ENCODE measurements at regions not wholly inside any gene's neighbourhood (a gene's known extent, or its start where the extent isn't known, plus 50 kb on each side); places are given as distances from the start of the nearest gene placed in this dataset.

GRCh38 chr5:175113947-175114346, 330.0 kb downstream of the DRD1 start:
- Mint-ChIP-seq H3K27me3 (ENCODE audit: insufficient read depth, unreplicated experiment) (peaks cover 12% of the 10 kb centered on the region), H3K9me3 (ENCODE audit: unreplicated experiment) (peaks cover 5% of the 10 kb centered on the region), H3K36me3 (ENCODE audit: insufficient read depth, unreplicated experiment) (no peaks in the 10 kb centered on the region), H3K4me3 (ENCODE audit: unreplicated experiment) (no peak overlapping the region), H3K4me1 (ENCODE audit: low read depth, unreplicated experiment) (no peaks in the 10 kb centered on the region), H3K27ac (ENCODE audit: unreplicated experiment) (no peak overlapping the region)
- H3K4me1 ChIP-seq: no peaks in the 10 kb centered on the region
- H3K36me3 ChIP-seq (ENCODE audit: control insufficient read depth, insufficient read depth, low read length): no peaks in the 10 kb centered on the region
- ChIA-PET POLR2A (no interaction called here), CTCF (no interaction called here)
- no TSS peak for BruUV-seq (replicated peaks)
- H3K27me3 ChIP-seq (replicated peaks; ENCODE audit: control insufficient read depth, insufficient read depth, low read length): no peaks in the 10 kb centered on the region; the same call in 1 of the 2 replicates
- H3K4me3 ChIP-seq (ENCODE audit: low read depth, low read length): no peak overlapping the region
- no peak for DNase-seq
- no peak for TF ChIP-seq CTCF (IDR thresholded peaks at IDR 0.05; ENCODE audit: insufficient read depth in 1 of 2, low read depth in 1 of 2, low read length in 1 of 2, severe bottlenecking in 1 of 2, unreplicated experiment in 1 of 2)
- no peaks in the 10 kb centered on the region; the same call in none of the 2 replicates for H3K9me3 ChIP-seq
- intact Hi-C loops (cut with micrococcal nuclease; ENCODE audit: unreplicated experiment): no loop called here

- Histone ChIP-seq H3K27me3 (replicated peaks; ENCODE audit: control insufficient read depth, insufficient read depth, low read length) (no peaks in the 10 kb centered on the region), H3K4me3 (ENCODE audit: low read depth, low read length) (no peak overlapping the region), H3K9me3 (no peaks in the 10 kb centered on the region; the same call in none of the 2 replicates), H3K36me3 (ENCODE audit: control insufficient read depth, insufficient read depth, low read length) (no peaks in the 10 kb centered on the region), H3K4me1 (no peaks in the 10 kb centered on the region)
- no TSS peak for BruUV-seq (replicated peaks)
- Mint-ChIP-seq H3K36me3 (ENCODE audit: insufficient read depth, unreplicated experiment) (no peaks in the 10 kb centered on the region), H3K4me3 (ENCODE audit: unreplicated experiment) (no peak overlapping the region), H3K4me1 (ENCODE audit: low read depth, unreplicated experiment) (no peaks in the 10 kb centered on the region), H3K27me3 (ENCODE audit: insufficient read depth, unreplicated experiment) (peaks cover 4% of the 10 kb centered on the region), H3K9me3 (ENCODE audit: unreplicated experiment) (peaks cover 18% of the 10 kb centered on the region), H3K27ac (ENCODE audit: unreplicated experiment) (no peak overlapping the region)
- ChIA-PET CTCF (no interaction called here), POLR2A (no interaction called here)
- DNase-seq: no peak
- no peak for TF ChIP-seq CTCF (IDR thresholded peaks at IDR 0.05; ENCODE audit: insufficient read depth in 1 of 2, low read depth in 1 of 2, low read length in 1 of 2, severe bottlenecking in 1 of 2, unreplicated experiment in 1 of 2)
- intact Hi-C loops (cut with micrococcal nuclease; ENCODE audit: unreplicated experiment): no loop called here
Measured at GRCh38 chr5:175109058-175109755, 334.8 kb downstream of the DRD1 start.

- no peak for DNase-seq
- no peaks in the 10 kb centered on the region for H3K36me3 Mint-ChIP-seq (ENCODE audit: insufficient read depth, unreplicated experiment)
- BruUV-seq (replicated peaks): no TSS peak
- Histone ChIP-seq H3K4me1 (no peaks in the 10 kb centered on the region), H3K36me3 (ENCODE audit: control insufficient read depth, insufficient read depth, low read length) (no peaks in the 10 kb centered on the region), H3K27me3 (replicated peaks; ENCODE audit: control insufficient read depth, insufficient read depth, low read length) (no peaks in the 10 kb centered on the region), H3K9me3 (no peaks in the 10 kb centered on the region; the same call in none of the 2 replicates), H3K4me3 (ENCODE audit: low read depth, low read length) (no peak overlapping the region)
- no peak overlapping the region for H3K27ac Mint-ChIP-seq (ENCODE audit: unreplicated experiment)
- H3K4me3 Mint-ChIP-seq (ENCODE audit: unreplicated experiment): no peak overlapping the region
- peaks cover 4% of the 10 kb centered on the region for H3K27me3 Mint-ChIP-seq (ENCODE audit: insufficient read depth, unreplicated experiment)
- no peaks in the 10 kb centered on the region for H3K4me1 Mint-ChIP-seq (ENCODE audit: low read depth, unreplicated experiment)
- ChIA-PET POLR2A (no interaction called here), CTCF (no interaction called here)
- intact Hi-C loops (cut with micrococcal nuclease; ENCODE audit: unreplicated experiment): no loop called here
- TF ChIP-seq CTCF (IDR thresholded peaks at IDR 0.05; ENCODE audit: insufficient read depth in 1 of 2, low read depth in 1 of 2, low read length in 1 of 2, severe bottlenecking in 1 of 2, unreplicated experiment in 1 of 2): no peak
- peaks cover 18% of the 10 kb centered on the region for H3K9me3 Mint-ChIP-seq (ENCODE audit: unreplicated experiment)
Measured at GRCh38 chr5:175107865-175108264, 336.1 kb downstream of the DRD1 start.
